DOHH2 (cell line): ENCODE measurements at regions not wholly inside any gene's neighbourhood (a gene's known extent, or its start where the extent isn't known, plus 50 kb on each side); places are given as distances from the start of the nearest gene placed in this dataset.

Experiments used
- CTCF ChIP-seq: fragments of 200-600 bp; sonication (generic); IDR thresholded peaks from one replicate; pipeline ENCODE4 v1.5.1; 2014; ENCODE audit warnings: antibody characterized with exemption, mild to moderate bottlenecking, low read depth, low read length; ENCODE audit not compliant: poor library complexity, severe bottlenecking
- EZH2phosphoT487 ChIP-seq: fragments of 200-600 bp; sonication (generic); IDR thresholded peaks from 2 replicates; pipeline ENCODE4 v1.6.1; 2017; ENCODE audit warnings: borderline replicate concordance, mild to moderate bottlenecking, antibody characterized with exemption, low read length, moderate library complexity, mixed read lengths

- TF ChIP-seq EZH2phosphoT487: no peak
- no peak for TF ChIP-seq CTCF
Measured at GRCh38 chr1:112059679-112060078, 70.2 kb upstream of the KCND3 start.
